HG03442 (cell line): ENCODE measurements at regions not wholly inside any gene's neighbourhood (a gene's known extent, or its start where the extent isn't known, plus 50 kb on each side); places are given as distances from the start of the nearest gene placed in this dataset.
"Not testable (repeated sequence)": the region's sequence is repeated elsewhere in the genome, so short reads cannot be mapped to it uniquely, and the experiment has no call there.

ENCODE experiments used
- ATAC-seq: cut with Tn5 transposase; IDR thresholded peaks from one replicate; pipeline ENCODE4 v1.9.1; 2021; ENCODE audit warnings: mild to moderate bottlenecking, moderate library complexity; ENCODE audit not compliant: unreplicated experiment

- ATAC-seq = no peak
These were observed 452.4 kb upstream of the PHF14 start for GRCh38 chr7:10521306-10521705.

GRCh38 chr7:10533429-10533828 lies 440.2 kb upstream of the PHF14 start:
- not testable (repeated sequence) for ATAC-seq

GRCh38 chr7:10536561-10536960 lies 437.1 kb upstream of the PHF14 start:
- ATAC-seq = no peak

DNA sequence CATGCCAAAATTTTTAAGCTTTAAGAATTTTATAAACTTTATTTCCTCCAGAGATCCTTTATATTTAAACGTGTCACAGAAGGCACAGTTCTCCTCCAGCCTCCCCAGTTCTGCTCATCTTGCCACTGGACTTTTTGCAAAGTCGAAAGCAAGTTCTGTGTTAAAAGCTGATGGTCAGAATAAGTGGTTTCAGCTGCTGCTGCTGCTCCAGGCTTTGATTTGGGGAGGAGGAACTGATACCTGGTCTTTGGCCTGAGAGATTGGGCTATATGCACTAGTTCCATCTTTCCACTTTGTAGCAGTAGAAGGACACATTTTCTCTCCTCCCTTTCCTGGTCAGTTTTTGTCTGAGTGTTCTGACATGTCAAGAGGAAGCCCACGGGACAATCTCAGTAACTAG lies 435.9 kb upstream of the PHF14 start:
- no peak for ATAC-seq

- no peak for ATAC-seq
These were observed 416.3 kb upstream of the PHF14 start for GRCh38 chr7:10557375-10557774.

DNA sequence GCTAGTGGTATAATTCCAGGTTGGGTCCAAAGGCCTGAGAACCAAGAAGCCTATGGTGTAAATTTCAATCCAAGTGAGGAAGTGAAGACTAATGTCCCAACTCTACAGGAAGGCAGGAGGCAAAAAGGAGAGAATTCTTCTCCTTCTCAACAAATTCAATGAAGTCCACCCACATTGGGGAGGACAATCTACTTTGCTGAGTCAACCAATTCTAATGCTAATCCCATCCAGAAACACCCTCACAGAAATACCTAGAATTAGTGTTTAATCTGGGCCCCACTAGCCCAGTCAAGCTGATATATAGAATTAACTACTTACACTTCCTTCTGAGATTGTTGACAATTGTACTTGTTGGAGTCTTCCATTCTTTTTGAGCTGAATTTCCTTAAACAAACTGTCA lies 413.2 kb upstream of the PHF14 start:
- no peak for ATAC-seq

DNA sequence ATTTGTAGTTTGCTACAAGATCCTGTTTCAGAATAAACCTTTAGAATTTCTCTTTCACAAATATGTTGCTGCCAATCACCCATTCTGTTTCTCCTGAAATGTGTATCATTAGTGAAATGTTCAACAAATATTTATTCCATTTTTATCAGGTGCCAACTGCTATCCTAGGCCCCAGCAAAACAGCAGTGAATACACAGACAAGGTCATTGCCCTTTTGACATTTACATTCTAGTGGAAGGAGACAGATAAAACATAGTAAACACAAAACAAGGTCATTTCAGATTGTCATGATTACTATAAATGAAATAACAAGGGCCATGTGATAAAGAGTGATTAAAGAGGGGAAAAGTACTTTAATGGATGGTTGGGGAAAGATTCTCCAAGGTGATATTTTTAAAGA lies 404.8 kb upstream of the PHF14 start:
- ATAC-seq = no peak

DNA sequence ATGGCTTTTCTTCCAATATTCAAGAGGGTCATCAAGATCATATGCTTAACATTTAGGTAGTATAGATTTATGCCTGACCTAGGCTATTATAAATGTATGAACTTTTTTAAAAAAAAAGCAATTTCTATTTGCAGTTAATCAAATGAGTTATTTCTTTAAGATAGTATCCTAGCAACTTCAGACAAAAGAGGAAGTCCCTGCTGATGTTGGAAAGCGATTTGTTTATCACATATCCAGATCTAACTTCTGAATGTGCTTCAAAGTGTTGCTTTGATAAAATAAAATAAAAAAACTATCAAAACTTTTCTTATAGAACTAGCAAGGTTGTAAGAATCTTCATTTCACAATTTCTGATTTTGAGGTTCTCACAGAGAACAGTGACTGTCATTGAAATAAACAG lies 401.9 kb upstream of the PHF14 start:
- no peak for ATAC-seq

GRCh38 chr7:10577866-10578374 lies 395.8 kb upstream of the PHF14 start:
- no peak for ATAC-seq

- no peak for ATAC-seq
These were observed 394.1 kb upstream of the PHF14 start for GRCh38 chr7:10579561-10579960.

DNA sequence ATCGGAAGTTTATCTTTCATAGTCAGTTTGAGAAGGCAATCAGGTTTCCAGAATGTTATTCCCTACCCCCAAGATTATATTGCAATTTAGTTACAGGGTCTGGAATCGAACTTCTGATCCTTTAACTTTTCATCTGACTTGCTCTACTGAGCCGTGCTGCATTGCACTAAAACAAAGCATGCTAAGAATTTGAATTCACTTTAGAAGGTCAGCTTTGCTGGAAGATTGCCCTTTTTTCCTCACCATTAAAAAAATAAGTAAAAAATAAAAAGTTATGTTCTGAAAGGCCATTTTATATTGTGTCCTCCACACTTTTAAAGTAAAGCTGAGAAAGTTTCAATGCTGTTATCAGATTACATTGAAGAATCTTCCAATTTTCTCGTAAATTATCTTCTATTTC lies 388.8 kb upstream of the PHF14 start:
- no peak for ATAC-seq

- ATAC-seq = no peak
These were observed 385.6 kb upstream of the PHF14 start for GRCh38 chr7:10588084-10588483.

DNA sequence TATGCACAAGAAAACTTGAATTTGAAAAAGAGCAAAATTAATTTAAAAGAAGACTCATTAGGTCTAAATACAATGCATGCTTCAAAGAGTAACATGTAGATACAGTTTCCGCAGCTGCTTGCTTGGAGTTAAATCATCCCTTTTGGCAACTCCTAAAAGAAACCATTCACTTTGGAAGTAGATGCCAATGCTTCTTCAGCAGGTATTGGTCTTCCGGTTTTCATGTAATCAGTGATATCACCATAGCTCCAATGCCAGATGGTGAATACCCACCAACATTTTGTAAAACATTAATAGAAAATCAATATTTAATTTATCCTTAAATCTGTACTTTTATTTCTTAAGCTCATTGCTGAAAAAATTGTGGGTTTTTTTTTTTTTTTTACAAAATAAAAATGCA lies 381.1 kb upstream of the PHF14 start:
- ATAC-seq = no peak

- no peak for ATAC-seq
These were observed 380.6 kb upstream of the PHF14 start for GRCh38 chr7:10593080-10593479.

DNA sequence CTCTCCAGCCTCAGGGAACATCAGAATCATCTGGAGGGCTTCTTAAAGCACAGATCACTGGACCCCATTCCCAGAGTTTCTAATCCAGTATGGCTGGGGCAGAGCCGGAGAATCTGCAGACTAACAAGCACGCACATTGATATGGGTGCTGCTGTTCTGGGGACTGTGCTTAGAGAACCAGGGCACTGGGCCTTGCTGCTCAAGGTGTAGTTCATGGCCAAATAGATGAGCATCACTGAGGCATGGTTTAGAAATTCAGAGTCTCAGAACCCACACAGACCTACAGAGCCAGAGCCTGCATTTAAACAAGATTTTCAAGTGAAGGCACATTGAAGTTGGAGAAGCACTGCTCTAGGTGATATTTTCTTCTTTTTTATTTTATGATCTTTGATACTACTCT lies 376.8 kb upstream of the PHF14 start:
- no peak for ATAC-seq

GRCh38 chr7:10604128-10604527 lies 369.5 kb upstream of the PHF14 start:
- no peak for ATAC-seq

DNA sequence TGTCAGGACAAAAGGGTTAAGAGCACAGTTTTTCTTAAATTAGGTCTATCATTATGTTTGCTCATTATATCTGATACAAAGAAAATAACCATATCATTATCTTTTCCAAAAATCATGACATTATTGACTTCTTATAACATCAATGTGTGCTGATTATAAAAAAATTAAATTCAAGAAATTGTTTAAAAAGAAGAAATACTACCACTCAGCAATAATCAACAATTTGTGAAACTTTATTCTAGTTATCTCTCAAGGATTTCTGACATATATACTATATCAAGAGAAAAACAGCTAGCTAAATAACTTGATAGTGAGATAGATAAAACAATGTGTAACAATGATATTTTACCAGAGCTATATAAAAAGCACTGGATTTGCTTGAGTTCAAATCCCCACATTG lies 360.7 kb upstream of the PHF14 start:
- ATAC-seq = no peak

DNA sequence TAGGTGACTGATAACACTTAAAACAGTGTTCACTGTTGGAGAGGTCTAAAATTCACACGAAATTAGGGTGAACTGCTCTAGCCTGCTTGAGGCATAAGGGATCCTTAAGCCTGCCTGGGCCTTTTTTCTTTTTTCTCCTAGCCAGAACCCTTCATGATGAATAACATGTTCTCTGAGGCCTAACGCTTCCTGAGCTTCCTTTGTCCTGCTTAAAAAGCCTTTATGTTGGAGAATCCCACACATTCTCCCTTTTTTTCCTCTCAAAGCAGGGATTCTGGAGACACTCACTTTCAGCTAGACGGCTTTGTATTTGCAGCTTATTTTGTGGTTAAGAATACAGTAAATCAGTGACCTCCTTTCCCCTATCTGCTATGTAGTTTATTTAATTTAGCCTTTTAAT lies 354.7 kb upstream of the PHF14 start:
- no peak for ATAC-seq

DNA sequence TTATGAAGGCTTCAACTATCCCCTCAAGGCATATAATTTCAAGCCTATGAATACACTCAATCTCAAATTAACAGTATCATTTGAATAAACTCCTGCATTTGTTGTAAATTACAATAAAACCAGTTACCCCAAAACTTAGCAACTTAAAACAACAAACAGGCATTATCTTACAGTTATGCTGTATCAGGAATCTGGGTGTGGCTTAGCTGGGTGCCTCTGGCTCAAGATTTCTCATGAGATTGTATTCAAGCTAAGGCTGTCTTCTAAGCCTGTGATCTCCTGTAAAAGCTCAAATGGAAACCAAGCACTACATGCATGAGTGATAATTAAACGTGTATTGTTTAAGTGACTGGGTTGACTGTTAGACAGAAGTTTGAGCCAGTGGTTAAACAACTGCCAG lies 341.0 kb upstream of the PHF14 start:
- no peak for ATAC-seq

DNA sequence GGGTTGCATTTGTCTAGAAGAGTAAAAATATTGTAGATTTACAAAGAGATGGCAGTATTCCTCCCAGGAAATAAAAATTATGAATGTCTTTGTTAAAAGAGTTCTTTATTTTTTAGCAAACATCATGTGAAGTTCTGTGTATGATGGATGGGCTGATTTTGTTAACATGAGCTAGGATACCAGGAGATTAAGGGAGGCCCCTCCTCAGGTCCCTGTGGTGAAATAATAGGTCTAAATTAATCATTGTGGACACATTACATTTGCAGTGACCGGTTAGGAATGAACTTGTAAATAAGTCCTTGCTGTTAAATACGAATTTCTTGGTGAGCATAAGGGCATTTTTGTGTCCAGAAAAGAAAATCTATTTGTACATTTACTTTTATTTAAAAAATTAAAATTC lies 339.4 kb upstream of the PHF14 start:
- ATAC-seq = no peak

DNA sequence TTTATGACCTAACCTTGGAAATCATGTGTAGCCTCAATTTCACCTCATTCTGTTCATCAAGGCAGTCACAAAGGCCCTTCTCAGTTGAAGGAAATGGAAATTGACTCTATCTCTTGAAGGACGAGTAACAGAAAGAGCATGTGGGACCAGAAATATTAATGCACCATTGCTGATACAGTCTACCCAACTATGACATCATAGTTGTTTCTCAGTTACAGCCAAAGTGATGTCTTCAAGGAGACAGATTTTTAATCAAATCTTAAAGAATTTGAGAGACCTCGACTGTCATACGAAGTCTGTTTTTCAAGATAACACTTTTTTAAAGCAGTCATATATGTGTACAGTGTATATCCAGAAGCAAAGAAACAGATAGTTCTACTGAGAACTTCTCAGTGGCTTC lies 335.7 kb upstream of the PHF14 start:
- ATAC-seq = no peak

GRCh38 chr7:10643545-10643944 lies 330.1 kb upstream of the PHF14 start:
- ATAC-seq = no peak

GRCh38 chr7:10644849-10645248 lies 328.8 kb upstream of the PHF14 start:
- ATAC-seq = no peak

- ATAC-seq = no peak
These were observed 327.5 kb upstream of the PHF14 start for GRCh38 chr7:10646194-10646593.
